ENCODE measurements at regions not wholly inside any gene's neighbourhood (a gene's known extent, or its start where the extent isn't known, plus 50 kb on each side); places are given as distances from the start of the nearest gene placed in this dataset.

- no peak overlapping the region for H3K4me3 ChIP-seq (ENCODE audit: insufficient read depth, low read depth, low read length)
- H3K56ac ChIP-seq (ENCODE audit: extremely low read depth, insufficient read depth, low read length) = no peak overlapping the region
- H3K23ac ChIP-seq (ENCODE audit: low read depth, low read length) = no peak overlapping the region
- in situ Hi-C loops (cut with MboI; ENCODE audit: low sequenced_read_pairs) (no loop called here), dilution Hi-C loops (cut with HindIII; ENCODE audit: low sequenced_read_pairs, unreplicated experiment) (no loop called here), intact Hi-C loops (cut with micrococcal nuclease) (no loop called here)
- H4K91ac ChIP-seq (ENCODE audit: insufficient read depth, low read depth, low read length) = no peak overlapping the region
- H4K20me1 ChIP-seq (ENCODE audit: insufficient read depth, low read length) = no peaks in the 10 kb centered on the region
- H3K14ac ChIP-seq (replicated peaks; ENCODE audit: low read depth, low read length) = no peak overlapping the region
- H3K18ac ChIP-seq (ENCODE audit: low read depth, low read length) = no peak overlapping the region
- no peak overlapping the region for H2BK120ac ChIP-seq (ENCODE audit: low read depth, low read length)
- no peaks in the 10 kb centered on the region for H3K27me3 ChIP-seq (ENCODE audit: control insufficient read depth, insufficient read depth, low read length)
- H2BK5ac ChIP-seq (ENCODE audit: low read depth, low read length, poor library complexity, severe bottlenecking) = no peak overlapping the region
- no peak overlapping the region for H3K4me2 ChIP-seq (ENCODE audit: low read depth, low read length)
- no peak overlapping the region for H2AK5ac ChIP-seq (ENCODE audit: low read depth, low read length)
- H3K36me3 ChIP-seq (ENCODE audit: control insufficient read depth, insufficient read depth, low read length) = no peaks in the 10 kb centered on the region
- H4K8ac ChIP-seq (ENCODE audit: low read depth in 2 of 2, low read length in 2 of 2) = no peak overlapping the region
- no peaks in the 10 kb centered on the region for H3K9me1 ChIP-seq (ENCODE audit: insufficient read depth, low read length)
- WGBS, 2 experiments (ENCODE audit: extremely low coverage in 2 of 2, insufficient read length in 1 of 2) = no CpG with 5 or more reads among the region's 2 CpGs
- no peaks in the 10 kb centered on the region for H3K4me1 ChIP-seq (ENCODE audit: control insufficient read depth, insufficient read depth, low read length)
- no peak overlapping the region for H2BK15ac ChIP-seq (ENCODE audit: low read depth, low read length)
- no peak overlapping the region for H2BK20ac ChIP-seq (ENCODE audit: low read depth, low read length)
- ATAC-seq (ENCODE audit: low read depth) = no peak
- H3K9ac ChIP-seq (ENCODE audit: low read depth, low read length) = no peak overlapping the region
- no peak overlapping the region for H2AFZ ChIP-seq (replicated peaks; ENCODE audit: low read length, poor library complexity)
- no peaks in the 10 kb centered on the region for H3K79me1 ChIP-seq (ENCODE audit: low read depth in 1 of 2, low read length in 2 of 2)
- DNase-seq = no peak
- TF ChIP-seq NFE2L2 (IDR thresholded peaks at IDR 0.05; ENCODE audit: low read depth, low read length) (no peak), RFX5 (IDR thresholded peaks at IDR 0.05; ENCODE audit: low read depth, low read length) (no peak), POLR2A (IDR thresholded peaks at IDR 0.05; ENCODE audit: low read depth, low read length) (no peak), CEBPB (IDR thresholded peaks at IDR 0.05; ENCODE audit: low read depth, low read length) (no peak), CHD1 (IDR thresholded peaks at IDR 0.05; ENCODE audit: low read depth, low read length) (no peak), MAZ (IDR thresholded peaks at IDR 0.05; ENCODE audit: borderline replicate concordance, low read depth, low read length) (no peak), MXI1 (IDR thresholded peaks at IDR 0.05; ENCODE audit: borderline replicate concordance, low read depth, low read length) (no peak), SMC3 (IDR thresholded peaks at IDR 0.05; ENCODE audit: low read depth, low read length) (no peak), RAD21 (IDR thresholded peaks at IDR 0.05; ENCODE audit: low read length) (no peak), RCOR1 (IDR thresholded peaks at IDR 0.05; ENCODE audit: insufficient replicate concordance, low read length) (no peak)
- TF ChIP-seq, protein P1, sequence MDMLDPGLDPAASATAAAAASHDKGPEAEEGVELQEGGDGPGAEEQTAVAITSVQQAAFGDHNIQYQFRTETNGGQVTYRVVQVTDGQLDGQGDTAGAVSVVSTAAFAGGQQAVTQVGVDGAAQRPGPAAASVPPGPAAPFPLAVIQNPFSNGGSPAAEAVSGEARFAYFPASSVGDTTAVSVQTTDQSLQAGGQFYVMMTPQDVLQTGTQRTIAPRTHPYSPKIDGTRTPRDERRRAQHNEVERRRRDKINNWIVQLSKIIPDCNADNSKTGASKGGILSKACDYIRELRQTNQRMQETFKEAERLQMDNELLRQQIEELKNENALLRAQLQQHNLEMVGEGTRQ (IDR thresholded peaks at IDR 0.05; ENCODE audit: low read depth, low read length) = no peak
- TF ChIP-seq, protein P2, sequence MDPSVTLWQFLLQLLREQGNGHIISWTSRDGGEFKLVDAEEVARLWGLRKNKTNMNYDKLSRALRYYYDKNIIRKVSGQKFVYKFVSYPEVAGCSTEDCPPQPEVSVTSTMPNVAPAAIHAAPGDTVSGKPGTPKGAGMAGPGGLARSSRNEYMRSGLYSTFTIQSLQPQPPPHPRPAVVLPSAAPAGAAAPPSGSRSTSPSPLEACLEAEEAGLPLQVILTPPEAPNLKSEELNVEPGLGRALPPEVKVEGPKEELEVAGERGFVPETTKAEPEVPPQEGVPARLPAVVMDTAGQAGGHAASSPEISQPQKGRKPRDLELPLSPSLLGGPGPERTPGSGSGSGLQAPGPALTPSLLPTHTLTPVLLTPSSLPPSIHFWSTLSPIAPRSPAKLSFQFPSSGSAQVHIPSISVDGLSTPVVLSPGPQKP (IDR thresholded peaks at IDR 0.05; ENCODE audit: borderline replicate concordance, low read depth, low read length) = no peak
- H3K27ac ChIP-seq (ENCODE audit: insufficient read depth, low read length) = no peak overlapping the region
- H4K5ac ChIP-seq (ENCODE audit: low read depth, low read length) = no peak overlapping the region
- H3K9me3 ChIP-seq (ENCODE audit: control insufficient read depth, insufficient read depth, low read length) = no peaks in the 10 kb centered on the region
- CTCF ChIA-PET = no interaction called here
- BruUV-seq (replicated peaks) = no TSS peak
- no peak overlapping the region for H2AK9ac ChIP-seq (replicated peaks; ENCODE audit: low read depth, low read length, poor library complexity)
- POLR2A ChIA-PET (ENCODE audit: unreplicated experiment) = no interaction called here
- H3K4ac ChIP-seq (ENCODE audit: low read depth, low read length) = no peak overlapping the region
These were observed 94.0 kb upstream of the ATP8A1 start for GRCh38 chr4:42750856-42751255.

Data from IMR-90 (cell line).